OCI-LY7 (cell line): ENCODE measurements at regions not wholly inside any gene's neighbourhood (a gene's known extent, or its start where the extent isn't known, plus 50 kb on each side); places are given as distances from the start of the nearest gene placed in this dataset.

Source experiments
- EZH2phosphoT487 ChIP-seq: fragments of 200-600 bp; sonication (generic); IDR thresholded peaks from 2 replicates; pipeline ENCODE4 v1.6.1; 2018; ENCODE audit warnings: low read depth, borderline replicate concordance, mild to moderate bottlenecking, mixed run types, antibody characterized with exemption, low read length, moderate library complexity, mixed read lengths
- TF ChIP-seq, protein P1 (sequence below): fragments of 200-600 bp; sonication (generic); conservative IDR thresholded peaks from 2 replicates; pipeline ENCODE4 v1.5.1; 2014; ENCODE audit warnings: mild to moderate bottlenecking, antibody characterized with exemption, low read length, moderate library complexity, mixed read lengths

DNA sequence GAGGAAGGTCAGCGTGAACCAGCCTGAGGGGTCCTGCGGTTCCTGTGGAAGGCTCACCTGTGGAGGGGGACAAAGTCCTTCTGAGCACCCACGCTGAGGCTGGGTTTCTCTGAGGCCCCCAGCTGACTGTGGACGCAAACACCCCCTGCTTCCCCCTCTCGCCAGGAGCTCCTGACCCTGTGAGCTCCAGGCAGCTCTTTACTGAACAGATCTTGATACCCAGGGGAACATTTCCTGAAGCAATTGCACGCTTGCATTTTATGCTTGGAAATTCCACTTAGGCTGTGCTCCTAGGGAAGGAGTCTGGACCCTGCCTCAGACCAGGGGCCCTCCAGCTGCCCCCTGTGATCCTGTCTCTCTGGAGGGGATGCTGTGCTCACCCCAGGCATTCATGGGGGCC lies 454.2 kb upstream of the B3GAT1 start:
- TF ChIP-seq, protein P1, sequence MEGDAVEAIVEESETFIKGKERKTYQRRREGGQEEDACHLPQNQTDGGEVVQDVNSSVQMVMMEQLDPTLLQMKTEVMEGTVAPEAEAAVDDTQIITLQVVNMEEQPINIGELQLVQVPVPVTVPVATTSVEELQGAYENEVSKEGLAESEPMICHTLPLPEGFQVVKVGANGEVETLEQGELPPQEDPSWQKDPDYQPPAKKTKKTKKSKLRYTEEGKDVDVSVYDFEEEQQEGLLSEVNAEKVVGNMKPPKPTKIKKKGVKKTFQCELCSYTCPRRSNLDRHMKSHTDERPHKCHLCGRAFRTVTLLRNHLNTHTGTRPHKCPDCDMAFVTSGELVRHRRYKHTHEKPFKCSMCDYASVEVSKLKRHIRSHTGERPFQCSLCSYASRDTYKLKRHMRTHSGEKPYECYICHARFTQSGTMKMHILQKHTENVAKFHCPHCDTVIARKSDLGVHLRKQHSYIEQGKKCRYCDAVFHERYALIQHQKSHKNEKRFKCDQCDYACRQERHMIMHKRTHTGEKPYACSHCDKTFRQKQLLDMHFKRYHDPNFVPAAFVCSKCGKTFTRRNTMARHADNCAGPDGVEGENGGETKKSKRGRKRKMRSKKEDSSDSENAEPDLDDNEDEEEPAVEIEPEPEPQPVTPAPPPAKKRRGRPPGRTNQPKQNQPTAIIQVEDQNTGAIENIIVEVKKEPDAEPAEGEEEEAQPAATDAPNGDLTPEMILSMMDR: no peak
- no peak for TF ChIP-seq EZH2phosphoT487
